IMR-90 (cell line): ENCODE measurements at regions not wholly inside any gene's neighbourhood (a gene's known extent, or its start where the extent isn't known, plus 50 kb on each side); places are given as distances from the start of the nearest gene placed in this dataset.

Experiments
- ATAC-seq: fragments of 200-7000 bp; cut with Tn5 transposase; 2 replicates; pipeline ENCODE4 v1.9.1; 2020; ENCODE audit warnings: low read depth, mild to moderate bottlenecking, moderate library complexity
- BruUV-seq: library from RNA; stranded (reverse); fragments of 400-500 nt; replicated peaks from 2 replicates; lab custom pipeline; 2021; lab: Mats Ljungman, UMichigan
- CTCF ChIA-PET: fragments of 300-600 bp; formaldehyde crosslinking; extraction: SDS; loops from one replicate; lab custom pipeline; 2021; ENCODE audit warnings: antibody characterized with exemption; lab: Yijun Ruan, JAX
- POLR2A ChIA-PET: fragments of 300-600 bp; sonication (Branson Sonifier 250); formaldehyde crosslinking; loops from one replicate; lab custom pipeline; 2022; ENCODE audit warnings: antibody characterized with exemption; ENCODE audit not compliant: unreplicated experiment; lab: Charles Lee
- DNase-seq: peaks from one replicate; pipeline ENCODE4 v3.0.0; 2013
- H2AFZ ChIP-seq: replicated peaks from 2 replicates; pipeline ENCODE3; 2013; ENCODE audit warnings: low read length, mild to moderate bottlenecking; ENCODE audit not compliant: poor library complexity
- H2AK5ac ChIP-seq: 2 replicates; pipeline ENCODE4 v1.6.1; 2013; ENCODE audit warnings: low read depth, low read length, inconsistent platforms
- H2AK9ac ChIP-seq: replicated peaks from 2 replicates; pipeline ENCODE3; 2013; ENCODE audit warnings: mild to moderate bottlenecking, low read depth, low read length, moderate library complexity; ENCODE audit not compliant: poor library complexity
- H2BK120ac ChIP-seq: 2 replicates; pipeline ENCODE4 v1.6.1; 2013; ENCODE audit warnings: low read depth, low read length, inconsistent platforms
- H2BK15ac ChIP-seq: 3 replicates; pipeline ENCODE4 v1.6.1; 2013; ENCODE audit warnings: low read depth, low read length, inconsistent platforms
- H2BK20ac ChIP-seq: 2 replicates; pipeline ENCODE4 v1.6.1; 2013; ENCODE audit warnings: low read depth, mild to moderate bottlenecking, inconsistent platforms, low read length, moderate library complexity
- H2BK5ac ChIP-seq: 2 replicates; pipeline ENCODE4 v1.6.1; 2013; ENCODE audit warnings: mild to moderate bottlenecking, low read depth, low read length, inconsistent platforms; ENCODE audit not compliant: poor library complexity, severe bottlenecking
- H3K14ac ChIP-seq: replicated peaks from 2 replicates; pipeline ENCODE4 v1.6.1; 2013; ENCODE audit warnings: low read depth, low read length, inconsistent platforms
- H3K18ac ChIP-seq: 2 replicates; pipeline ENCODE4 v1.6.1; 2013; ENCODE audit warnings: low read depth, low read length, control low read depth
- H3K23ac ChIP-seq: 2 replicates; pipeline ENCODE4 v1.6.1; 2013; ENCODE audit warnings: low read depth, low read length, inconsistent platforms
- H3K27ac ChIP-seq: 2 replicates; pipeline ENCODE4 v1.5.1; 2013; ENCODE audit warnings: mild to moderate bottlenecking, control low read depth, low read length; ENCODE audit not compliant: insufficient read depth
- H3K27me3 ChIP-seq: 2 replicates; pipeline ENCODE4 v1.6.1; 2013; ENCODE audit warnings: low read length; ENCODE audit not compliant: control insufficient read depth, insufficient read depth
- H3K36me3 ChIP-seq: 2 replicates; pipeline ENCODE4 v1.6.1; 2013; ENCODE audit warnings: low read length, mixed read lengths; ENCODE audit not compliant: control insufficient read depth, insufficient read depth
- H3K4ac ChIP-seq: 2 replicates; pipeline ENCODE4 v1.6.1; 2013; ENCODE audit warnings: low read depth, low read length, inconsistent platforms
- H3K4me1 ChIP-seq: 2 replicates; pipeline ENCODE4 v1.6.1; 2013; ENCODE audit warnings: low read length, mixed read lengths; ENCODE audit not compliant: control insufficient read depth, insufficient read depth
- H3K4me2 ChIP-seq: 2 replicates; pipeline ENCODE4 v1.6.1; 2013; ENCODE audit warnings: low read depth, mild to moderate bottlenecking, control low read depth, low read length, moderate library complexity
- H3K4me3 ChIP-seq: 2 replicates; pipeline ENCODE4 v1.5.1; 2013; ENCODE audit warnings: low read depth, mild to moderate bottlenecking, control low read depth, low read length, moderate library complexity; ENCODE audit not compliant: insufficient read depth
- H3K56ac ChIP-seq: 2 replicates; pipeline ENCODE4 v1.6.1; 2013; ENCODE audit warnings: low read length, inconsistent platforms; ENCODE audit not compliant: insufficient read depth; ENCODE audit errors: extremely low read depth
- H3K79me1 ChIP-seq, 2 experiments: 2 replicates each; pipeline ENCODE4 v1.6.1; 2013; ENCODE audit warnings: low read length in 2 of 2, inconsistent platforms in 1 of 2, low read depth in 1 of 2
- H3K9ac ChIP-seq: 2 replicates; pipeline ENCODE4 v1.6.1; 2013; ENCODE audit warnings: low read depth, low read length, control low read depth
- H3K9me1 ChIP-seq: 2 replicates; pipeline ENCODE4 v1.6.1; 2013; ENCODE audit warnings: low read length, inconsistent platforms; ENCODE audit not compliant: insufficient read depth
- H3K9me3 ChIP-seq: 2 replicates; pipeline ENCODE4 v1.6.1; 2013; ENCODE audit warnings: low read length; ENCODE audit not compliant: control insufficient read depth, insufficient read depth
- H4K20me1 ChIP-seq: 2 replicates; pipeline ENCODE4 v1.6.1; 2013; ENCODE audit warnings: low read length, inconsistent platforms; ENCODE audit not compliant: insufficient read depth
- H4K5ac ChIP-seq: 2 replicates; pipeline ENCODE4 v1.6.1; 2013; ENCODE audit warnings: mild to moderate bottlenecking, low read depth, low read length, control low read depth
- H4K8ac ChIP-seq, 2 experiments: 2 replicates each; pipeline ENCODE4 v1.6.1; 2013; ENCODE audit warnings: low read depth in 2 of 2, low read length in 2 of 2, control low read depth in 1 of 2, inconsistent platforms in 1 of 2
- H4K91ac ChIP-seq: 2 replicates; pipeline ENCODE4 v1.6.1; 2013; ENCODE audit warnings: low read depth, low read length, inconsistent platforms; ENCODE audit not compliant: insufficient read depth
- CEBPB ChIP-seq: IDR thresholded peaks from 2 replicates; pipeline ENCODE4 v1.6.1; 2012; ENCODE audit warnings: low read depth, low read length, improper control_type of control experiment
- CHD1 ChIP-seq: IDR thresholded peaks from 2 replicates; pipeline ENCODE4 v1.6.1; 2012; ENCODE audit warnings: low read depth, low read length, improper control_type of control experiment
- CTCF ChIP-seq: conservative IDR thresholded peaks from 2 replicates; pipeline ENCODE4 v1.5.1; 2012; ENCODE audit warnings: mild to moderate bottlenecking, low read depth, low read length, improper control_type of control experiment
- ELK1 ChIP-seq: fragments of 150-350 bp; IDR thresholded peaks from 2 replicates; pipeline ENCODE4 v1.6.1; 2016; ENCODE audit warnings: low read depth, mild to moderate bottlenecking, low read length, moderate library complexity, borderline replicate concordance
- FOS ChIP-seq: fragments of 150-350 bp; IDR thresholded peaks from 2 replicates; pipeline ENCODE4 v1.6.1; 2016; ENCODE audit warnings: low read depth, low read length
- MAFK ChIP-seq: IDR thresholded peaks from 2 replicates; pipeline ENCODE4 v1.6.1; 2012; ENCODE audit warnings: low read depth, low read length, improper control_type of control experiment
- MAZ ChIP-seq: IDR thresholded peaks from 2 replicates; pipeline ENCODE4 v1.6.1; 2012; ENCODE audit warnings: low read depth, mild to moderate bottlenecking, low read length, improper control_type of control experiment, moderate library complexity, borderline replicate concordance
- MXI1 ChIP-seq: IDR thresholded peaks from 2 replicates; pipeline ENCODE4 v1.6.1; 2012; ENCODE audit warnings: low read depth, mild to moderate bottlenecking, low read length, moderate library complexity, borderline replicate concordance
- NFE2L2 ChIP-seq: fragments of 150-350 bp; IDR thresholded peaks from 2 replicates; pipeline ENCODE4 v1.6.1; 2016; ENCODE audit warnings: low read depth, mild to moderate bottlenecking, low read length
- RCOR1 ChIP-seq: IDR thresholded peaks from 2 replicates; pipeline ENCODE4 v1.6.1; 2012; ENCODE audit warnings: mild to moderate bottlenecking, low read length, improper control_type of control experiment; ENCODE audit not compliant: insufficient replicate concordance
- RFX5 ChIP-seq: IDR thresholded peaks from 2 replicates; pipeline ENCODE4 v1.8.0; 2012; ENCODE audit warnings: low read depth, mild to moderate bottlenecking, low read length, moderate library complexity
- WGBS, 2 experiments: methylation state at CpG; one replicate each; pipeline versions ENCODE4 v1.1.5 to v1.1.7; 2013; ENCODE audit warnings: missing lambda C conversion rate in 2 of 2; ENCODE audit not compliant: insufficient read length in 1 of 2; ENCODE audit errors: extremely low coverage in 2 of 2; 5-methylcytosine and 5-hydroxymethylcytosine counted together
- dilution Hi-C: fragments of 300-500 bp; cut with HindIII; formaldehyde crosslinking; loops from one replicate; pipeline ENCODE4 v1.14.3; 2018; ENCODE audit warnings: low sequenced_read_pairs; ENCODE audit not compliant: unreplicated experiment
- in situ Hi-C: fragments of 300-500 bp; cut with MboI; formaldehyde crosslinking; loops from 3 replicates; pipeline ENCODE4 v1.14.3; 2019; ENCODE audit warnings: low sequenced_read_pairs, inconsistent platforms, mixed read lengths
- intact Hi-C: fragments of 100-400 bp; cut with micrococcal nuclease; formaldehyde crosslinking; loops from 2 replicates; pipeline ENCODE4 v1.10.0; 2022

GRCh38 chr6:105897131-105897530 lies 189.0 kb upstream of the PRDM1 start:
- POLR2A ChIA-PET = no interaction called here
- peak overlapping the region; percentile 65; the same call in 1 of the 2 replicates for H2BK20ac ChIP-seq
- peak overlapping the region; percentile 40 for H2BK120ac ChIP-seq
- H3K9me1 ChIP-seq = peaks cover 9% of the 10 kb centered on the region
- ATAC-seq (no peak), DNase-seq (peak; percentile 21)
- H3K4me1 ChIP-seq = peaks cover 18% of the 10 kb centered on the region
- H3K14ac ChIP-seq = peak overlapping the region; percentile 74; the same call in 1 of the 2 replicates
- no peak overlapping the region for H3K9ac ChIP-seq
- peak overlapping the region; percentile 23; the same call in 1 of the 2 replicates for H2AK5ac ChIP-seq
- H2BK15ac ChIP-seq = peak overlapping the region; percentile 7; the same call in 1 of the 3 replicates
- WGBS, 2 experiments = no CpG with 5 or more reads among the region's 1 CpG
- peak overlapping the region; percentile 57; the same call in 1 of the 2 replicates for H3K18ac ChIP-seq
- in situ Hi-C loops = no loop called here
- intact Hi-C loops = no loop called here
- peak overlapping the region; percentile 16; the same call in 1 of the 2 replicates for H3K23ac ChIP-seq
- no peaks in the 10 kb centered on the region for H4K20me1 ChIP-seq
- peak overlapping the region; percentile 46 for H3K4ac ChIP-seq
- no peak for TF ChIP-seq FOS
- TF ChIP-seq MAZ = no peak
- no peak for TF ChIP-seq CTCF
- no peak for TF ChIP-seq RCOR1
- no peak for TF ChIP-seq ELK1
- TF ChIP-seq NFE2L2 = no peak
- no peak for TF ChIP-seq CEBPB
- no peak for TF ChIP-seq MXI1
- TF ChIP-seq MAFK = no peak
- no peak for TF ChIP-seq RFX5
- no peak for TF ChIP-seq CHD1
- no peak overlapping the region for H2AK9ac ChIP-seq
- H4K8ac ChIP-seq = no peak overlapping the region
- dilution Hi-C loops = no loop called here
- no peaks in the 10 kb centered on the region for H3K9me3 ChIP-seq
- no peak overlapping the region for H3K4me2 ChIP-seq
- H2BK5ac ChIP-seq = no peak overlapping the region
- no peaks in the 10 kb centered on the region for H3K79me1 ChIP-seq
- H2AFZ ChIP-seq = no peak overlapping the region
- no TSS peak for BruUV-seq
- H3K27me3 ChIP-seq = no peaks in the 10 kb centered on the region
- no peak overlapping the region for H3K56ac ChIP-seq
- CTCF ChIA-PET = no interaction called here
- H4K5ac ChIP-seq = no peak overlapping the region
- H3K4me3 ChIP-seq = no peak overlapping the region
- H4K91ac ChIP-seq = peak overlapping the region; percentile 21; the same call in 1 of the 2 replicates
- no peak overlapping the region for H3K27ac ChIP-seq
- no peaks in the 10 kb centered on the region for H3K36me3 ChIP-seq
